GM23338 (cell line): ENCODE measurements at regions not wholly inside any gene's neighbourhood (a gene's known extent, or its start where the extent isn't known, plus 50 kb on each side); places are given as distances from the start of the nearest gene placed in this dataset.

ENCODE experiments used
- ATAC-seq: fragments of 200-7000 bp; cut with Tn5 transposase; 3 replicates; pipeline ENCODE4 v1.9.1; 2020
- DNase-seq: peaks from one replicate; pipeline ENCODE4 v3.0.0-alpha.2; 2015; ENCODE audit warnings: low spot score
- H2AFZ ChIP-seq: fragments of 200-600 bp; sonication (generic); 2 replicates; pipeline ENCODE4 v1.8.0; 2016; ENCODE audit warnings: antibody characterized with exemption, mild to moderate bottlenecking, moderate library complexity
- H3F3A ChIP-seq: fragments of 200-600 bp; sonication (generic); replicated peaks from 2 replicates; pipeline ENCODE4 v1.8.0; 2017; ENCODE audit warnings: antibody characterized with exemption, mixed run types, low read depth
- H3K27ac ChIP-seq: fragments of 200-600 bp; sonication (generic); 2 replicates; pipeline ENCODE4 v1.6.1; 2016; ENCODE audit warnings: low read depth
- H3K27me3 ChIP-seq: fragments of 200-600 bp; sonication (generic); 2 replicates; pipeline ENCODE4 v1.8.0; 2016; ENCODE audit warnings: mild to moderate bottlenecking, mixed run types, moderate library complexity; ENCODE audit not compliant: insufficient read depth
- H3K36me3 ChIP-seq: fragments of 200-600 bp; sonication (generic); 2 replicates; pipeline ENCODE4 v1.8.0; 2016; ENCODE audit warnings: mild to moderate bottlenecking; ENCODE audit not compliant: insufficient read depth
- H3K4me1 ChIP-seq: fragments of 200-600 bp; sonication (generic); 2 replicates; pipeline ENCODE4 v1.8.0; 2016; ENCODE audit warnings: mild to moderate bottlenecking, moderate library complexity; ENCODE audit not compliant: insufficient read depth
- H3K4me2 ChIP-seq: fragments of 200-600 bp; sonication (generic); 2 replicates; pipeline ENCODE4 v1.7.1; 2017; ENCODE audit warnings: mixed run types
- H3K4me3 ChIP-seq: fragments of 200-600 bp; sonication (generic); 2 replicates; pipeline ENCODE4 v1.6.1; 2016; ENCODE audit warnings: mixed run types
- H3K79me2 ChIP-seq: fragments of 200-600 bp; sonication (generic); replicated peaks from 2 replicates; pipeline ENCODE4 v1.8.0; 2017; ENCODE audit warnings: mild to moderate bottlenecking; ENCODE audit not compliant: insufficient read depth
- H3K9me2 ChIP-seq: fragments of 200-600 bp; sonication (generic); 2 replicates; pipeline ENCODE4 v1.8.0; 2017; ENCODE audit not compliant: insufficient read depth
- H4K20me1 ChIP-seq: fragments of 200-600 bp; sonication (generic); replicated peaks from 2 replicates; pipeline ENCODE4 v1.8.0; 2017; ENCODE audit warnings: mild to moderate bottlenecking; ENCODE audit not compliant: insufficient read depth
- H3K27ac Mint-ChIP-seq: 2 replicates; pipeline ENCODE4 v1.8.0; 2020; ENCODE audit warnings: inconsistent platforms, mild to moderate bottlenecking, moderate library complexity, mixed read lengths
- H3K27me3 Mint-ChIP-seq: 3 replicates; pipeline ENCODE4 v1.8.0; 2022; ENCODE audit warnings: low read depth, mild to moderate bottlenecking, moderate library complexity, mixed read lengths, inconsistent platforms; ENCODE audit not compliant: insufficient read depth, poor library complexity
- H3K36me3 Mint-ChIP-seq: 3 replicates; pipeline ENCODE4 v1.8.0; 2021; ENCODE audit warnings: low read depth, mild to moderate bottlenecking, inconsistent platforms, moderate library complexity, mixed read lengths
- H3K4me1 Mint-ChIP-seq: 3 replicates; pipeline ENCODE4 v1.8.0; 2020; ENCODE audit warnings: mild to moderate bottlenecking, inconsistent platforms, mixed read lengths
- H3K4me3 Mint-ChIP-seq: 3 replicates; pipeline ENCODE4 v1.8.0; 2021; ENCODE audit warnings: moderate library complexity, mild to moderate bottlenecking, inconsistent platforms, mixed read lengths
- H3K9me3 Mint-ChIP-seq: 3 replicates; pipeline ENCODE4 v1.8.0; 2020; ENCODE audit warnings: moderate library complexity, mild to moderate bottlenecking, inconsistent platforms, mixed read lengths
- CREB1 ChIP-seq: fragments of 250-450 bp; sonication (Bioruptor Pico); IDR thresholded peaks from 2 replicates; pipeline ENCODE4 v1.5.0; 2020; ENCODE audit warnings: low read depth, mild to moderate bottlenecking, moderate library complexity
- EZH2 ChIP-seq: fragments of 200-600 bp; sonication (generic); IDR thresholded peaks from one replicate; pipeline ENCODE4 v1.8.0; 2017; ENCODE audit warnings: antibody characterized with exemption, mild to moderate bottlenecking, low read depth; ENCODE audit not compliant: unreplicated experiment
- EZH2phosphoT487 ChIP-seq: fragments of 200-600 bp; sonication (generic); IDR thresholded peaks from one replicate; pipeline ENCODE4 v1.8.1; 2018; ENCODE audit warnings: antibody characterized with exemption; ENCODE audit not compliant: unreplicated experiment
- STAT1 ChIP-seq: IDR thresholded peaks from one replicate; pipeline ENCODE4 v1.6.1; 2016; ENCODE audit warnings: antibody characterized with exemption; ENCODE audit not compliant: unreplicated experiment
- ZNF114 ChIP-seq: fragments of 250-450 bp; sonication (Bioruptor Pico); IDR thresholded peaks from 2 replicates; pipeline ENCODE4 v1.5.0; 2020; ENCODE audit warnings: mild to moderate bottlenecking, moderate library complexity
- TF ChIP-seq, protein P1 (sequence below): fragments of 250-450 bp; sonication (Bioruptor Pico); IDR thresholded peaks from 2 replicates; pipeline ENCODE4 v1.5.0; 2020; ENCODE audit warnings: mild to moderate bottlenecking, moderate library complexity
- TF ChIP-seq, protein P2 (sequence below): IDR thresholded peaks from 2 replicates; pipeline ENCODE4 v1.6.1; 2016; ENCODE audit warnings: antibody characterized with exemption
- TF ChIP-seq, protein P3 (sequence below), 2 experiments: fragments of 200-600 bp in 1 of 2; sonication (generic) in 1 of 2; conservative IDR thresholded peaks; 2 replicates each; pipeline versions ENCODE4 v1.5.1 to v1.6.1; 2016 to 2017; ENCODE audit warnings: antibody characterized with exemption in 2 of 2, low read depth in 2 of 2, mild to moderate bottlenecking in 2 of 2, moderate library complexity in 1 of 2

DNA sequence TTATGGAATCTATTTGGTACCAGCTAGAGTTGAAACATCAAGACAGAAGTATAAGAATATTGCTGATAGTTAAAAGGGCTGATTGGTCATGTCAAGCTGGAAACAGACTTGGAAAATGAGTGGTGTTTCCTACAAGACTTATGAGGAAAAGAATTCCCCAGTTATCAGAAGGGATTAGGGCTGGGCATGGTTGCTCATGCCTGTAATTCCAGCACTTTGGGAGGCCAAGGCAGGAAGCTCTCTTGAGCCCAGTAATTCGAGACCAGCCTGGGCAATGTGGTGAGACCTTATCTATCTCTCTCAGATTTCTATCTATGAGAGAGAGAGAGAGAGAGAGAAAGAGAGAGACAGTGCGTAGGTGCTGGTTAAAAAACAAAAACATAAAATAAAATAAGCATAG, 139.5 kb upstream of the PMFBP1 start:
- Mint-ChIP-seq H3K27ac (no peak overlapping the region), H3K4me3 (no peak overlapping the region), H3K27me3 (no peaks in the 10 kb centered on the region), H3K9me3 (peaks cover 17% of the 10 kb centered on the region), H3K4me1 (peaks cover 5% of the 10 kb centered on the region; the same call in 2 of the 3 replicates), H3K36me3 (peaks cover 8% of the 10 kb centered on the region; the same call in 2 of the 3 replicates)
- Histone ChIP-seq H3K36me3 (no peaks in the 10 kb centered on the region), H3K9me2 (no peaks in the 10 kb centered on the region; the same call in 1 of the 2 replicates), H3F3A (no peaks in the 10 kb centered on the region), H3K27me3 (no peaks in the 10 kb centered on the region), H3K4me1 (no peaks in the 10 kb centered on the region), H3K4me3 (no peak overlapping the region), H3K4me2 (no peak overlapping the region), H3K27ac (no peak overlapping the region), H3K79me2 (no peaks in the 10 kb centered on the region), H4K20me1 (no peaks in the 10 kb centered on the region), H2AFZ (no peak overlapping the region)
- no peak for DNase-seq
- TF ChIP-seq ZNF114 (CRISPR knock-in tag) (no peak), CREB1 (CRISPR knock-in tag) (no peak), STAT1 (no peak), EZH2 (no peak), EZH2phosphoT487 (no peak)
- TF ChIP-seq, protein P1, sequence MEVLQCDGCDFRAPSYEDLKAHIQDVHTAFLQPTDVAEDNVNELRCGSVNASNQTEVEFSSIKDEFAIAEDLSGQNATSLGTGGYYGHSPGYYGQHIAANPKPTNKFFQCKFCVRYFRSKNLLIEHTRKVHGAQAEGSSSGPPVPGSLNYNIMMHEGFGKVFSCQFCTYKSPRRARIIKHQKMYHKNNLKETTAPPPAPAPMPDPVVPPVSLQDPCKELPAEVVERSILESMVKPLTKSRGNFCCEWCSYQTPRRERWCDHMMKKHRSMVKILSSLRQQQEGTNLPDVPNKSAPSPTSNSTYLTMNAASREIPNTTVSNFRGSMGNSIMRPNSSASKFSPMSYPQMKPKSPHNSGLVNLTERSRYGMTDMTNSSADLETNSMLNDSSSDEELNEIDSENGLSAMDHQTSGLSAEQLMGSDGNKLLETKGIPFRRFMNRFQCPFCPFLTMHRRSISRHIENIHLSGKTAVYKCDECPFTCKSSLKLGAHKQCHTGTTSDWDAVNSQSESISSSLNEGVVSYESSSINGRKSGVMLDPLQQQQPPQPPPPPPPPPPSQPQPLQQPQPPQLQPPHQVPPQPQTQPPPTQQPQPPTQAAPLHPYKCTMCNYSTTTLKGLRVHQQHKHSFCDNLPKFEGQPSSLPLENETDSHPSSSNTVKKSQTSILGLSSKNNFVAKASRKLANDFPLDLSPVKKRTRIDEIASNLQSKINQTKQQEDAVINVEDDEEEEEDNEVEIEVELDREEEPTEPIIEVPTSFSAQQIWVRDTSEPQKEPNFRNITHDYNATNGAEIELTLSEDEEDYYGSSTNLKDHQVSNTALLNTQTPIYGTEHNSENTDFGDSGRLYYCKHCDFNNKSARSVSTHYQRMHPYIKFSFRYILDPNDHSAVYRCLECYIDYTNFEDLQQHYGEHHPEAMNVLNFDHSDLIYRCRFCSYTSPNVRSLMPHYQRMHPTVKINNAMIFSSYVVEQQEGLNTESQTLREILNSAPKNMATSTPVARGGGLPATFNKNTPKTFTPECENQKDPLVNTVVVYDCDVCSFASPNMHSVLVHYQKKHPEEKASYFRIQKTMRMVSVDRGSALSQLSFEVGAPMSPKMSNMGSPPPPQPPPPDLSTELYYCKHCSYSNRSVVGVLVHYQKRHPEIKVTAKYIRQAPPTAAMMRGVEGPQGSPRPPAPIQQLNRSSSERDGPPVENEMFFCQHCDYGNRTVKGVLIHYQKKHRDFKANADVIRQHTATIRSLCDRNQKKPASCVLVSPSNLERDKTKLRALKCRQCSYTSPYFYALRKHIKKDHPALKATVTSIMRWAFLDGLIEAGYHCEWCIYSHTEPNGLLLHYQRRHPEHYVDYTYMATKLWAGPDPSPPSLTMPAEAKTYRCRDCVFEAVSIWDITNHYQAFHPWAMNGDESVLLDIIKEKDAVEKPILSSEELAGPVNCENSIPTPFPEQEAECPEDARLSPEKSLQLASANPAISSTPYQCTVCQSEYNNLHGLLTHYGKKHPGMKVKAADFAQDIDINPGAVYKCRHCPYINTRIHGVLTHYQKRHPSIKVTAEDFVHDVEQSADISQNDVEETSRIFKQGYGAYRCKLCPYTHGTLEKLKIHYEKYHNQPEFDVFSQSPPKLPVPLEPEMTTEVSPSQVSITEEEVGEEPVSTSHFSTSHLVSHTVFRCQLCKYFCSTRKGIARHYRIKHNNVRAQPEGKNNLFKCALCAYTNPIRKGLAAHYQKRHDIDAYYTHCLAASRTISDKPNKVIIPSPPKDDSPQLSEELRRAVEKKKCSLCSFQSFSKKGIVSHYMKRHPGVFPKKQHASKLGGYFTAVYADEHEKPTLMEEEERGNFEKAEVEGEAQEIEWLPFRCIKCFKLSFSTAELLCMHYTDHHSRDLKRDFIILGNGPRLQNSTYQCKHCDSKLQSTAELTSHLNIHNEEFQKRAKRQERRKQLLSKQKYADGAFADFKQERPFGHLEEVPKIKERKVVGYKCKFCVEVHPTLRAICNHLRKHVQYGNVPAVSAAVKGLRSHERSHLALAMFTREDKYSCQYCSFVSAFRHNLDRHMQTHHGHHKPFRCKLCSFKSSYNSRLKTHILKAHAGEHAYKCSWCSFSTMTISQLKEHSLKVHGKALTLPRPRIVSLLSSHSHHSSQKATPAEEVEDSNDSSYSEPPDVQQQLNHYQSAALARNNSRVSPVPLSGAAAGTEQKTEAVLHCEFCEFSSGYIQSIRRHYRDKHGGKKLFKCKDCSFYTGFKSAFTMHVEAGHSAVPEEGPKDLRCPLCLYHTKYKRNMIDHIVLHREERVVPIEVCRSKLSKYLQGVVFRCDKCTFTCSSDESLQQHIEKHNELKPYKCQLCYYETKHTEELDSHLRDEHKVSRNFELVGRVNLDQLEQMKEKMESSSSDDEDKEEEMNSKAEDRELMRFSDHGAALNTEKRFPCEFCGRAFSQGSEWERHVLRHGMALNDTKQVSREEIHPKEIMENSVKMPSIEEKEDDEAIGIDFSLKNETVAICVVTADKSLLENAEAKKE = no peak
- TF ChIP-seq, protein P2, sequence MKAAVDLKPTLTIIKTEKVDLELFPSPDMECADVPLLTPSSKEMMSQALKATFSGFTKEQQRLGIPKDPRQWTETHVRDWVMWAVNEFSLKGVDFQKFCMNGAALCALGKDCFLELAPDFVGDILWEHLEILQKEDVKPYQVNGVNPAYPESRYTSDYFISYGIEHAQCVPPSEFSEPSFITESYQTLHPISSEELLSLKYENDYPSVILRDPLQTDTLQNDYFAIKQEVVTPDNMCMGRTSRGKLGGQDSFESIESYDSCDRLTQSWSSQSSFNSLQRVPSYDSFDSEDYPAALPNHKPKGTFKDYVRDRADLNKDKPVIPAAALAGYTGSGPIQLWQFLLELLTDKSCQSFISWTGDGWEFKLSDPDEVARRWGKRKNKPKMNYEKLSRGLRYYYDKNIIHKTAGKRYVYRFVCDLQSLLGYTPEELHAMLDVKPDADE = no peak
- TF ChIP-seq, protein P3, sequence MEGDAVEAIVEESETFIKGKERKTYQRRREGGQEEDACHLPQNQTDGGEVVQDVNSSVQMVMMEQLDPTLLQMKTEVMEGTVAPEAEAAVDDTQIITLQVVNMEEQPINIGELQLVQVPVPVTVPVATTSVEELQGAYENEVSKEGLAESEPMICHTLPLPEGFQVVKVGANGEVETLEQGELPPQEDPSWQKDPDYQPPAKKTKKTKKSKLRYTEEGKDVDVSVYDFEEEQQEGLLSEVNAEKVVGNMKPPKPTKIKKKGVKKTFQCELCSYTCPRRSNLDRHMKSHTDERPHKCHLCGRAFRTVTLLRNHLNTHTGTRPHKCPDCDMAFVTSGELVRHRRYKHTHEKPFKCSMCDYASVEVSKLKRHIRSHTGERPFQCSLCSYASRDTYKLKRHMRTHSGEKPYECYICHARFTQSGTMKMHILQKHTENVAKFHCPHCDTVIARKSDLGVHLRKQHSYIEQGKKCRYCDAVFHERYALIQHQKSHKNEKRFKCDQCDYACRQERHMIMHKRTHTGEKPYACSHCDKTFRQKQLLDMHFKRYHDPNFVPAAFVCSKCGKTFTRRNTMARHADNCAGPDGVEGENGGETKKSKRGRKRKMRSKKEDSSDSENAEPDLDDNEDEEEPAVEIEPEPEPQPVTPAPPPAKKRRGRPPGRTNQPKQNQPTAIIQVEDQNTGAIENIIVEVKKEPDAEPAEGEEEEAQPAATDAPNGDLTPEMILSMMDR (conservative IDR thresholded peaks at IDR 0.05; ENCODE audit: low read depth in 2 of 2) = no peak
- ATAC-seq = no peak
